ENCODE measurements at regions not wholly inside any gene's neighbourhood (a gene's known extent, or its start where the extent isn't known, plus 50 kb on each side); places are given as distances from the start of the nearest gene placed in this dataset.

- TF ChIP-seq, protein P1, sequence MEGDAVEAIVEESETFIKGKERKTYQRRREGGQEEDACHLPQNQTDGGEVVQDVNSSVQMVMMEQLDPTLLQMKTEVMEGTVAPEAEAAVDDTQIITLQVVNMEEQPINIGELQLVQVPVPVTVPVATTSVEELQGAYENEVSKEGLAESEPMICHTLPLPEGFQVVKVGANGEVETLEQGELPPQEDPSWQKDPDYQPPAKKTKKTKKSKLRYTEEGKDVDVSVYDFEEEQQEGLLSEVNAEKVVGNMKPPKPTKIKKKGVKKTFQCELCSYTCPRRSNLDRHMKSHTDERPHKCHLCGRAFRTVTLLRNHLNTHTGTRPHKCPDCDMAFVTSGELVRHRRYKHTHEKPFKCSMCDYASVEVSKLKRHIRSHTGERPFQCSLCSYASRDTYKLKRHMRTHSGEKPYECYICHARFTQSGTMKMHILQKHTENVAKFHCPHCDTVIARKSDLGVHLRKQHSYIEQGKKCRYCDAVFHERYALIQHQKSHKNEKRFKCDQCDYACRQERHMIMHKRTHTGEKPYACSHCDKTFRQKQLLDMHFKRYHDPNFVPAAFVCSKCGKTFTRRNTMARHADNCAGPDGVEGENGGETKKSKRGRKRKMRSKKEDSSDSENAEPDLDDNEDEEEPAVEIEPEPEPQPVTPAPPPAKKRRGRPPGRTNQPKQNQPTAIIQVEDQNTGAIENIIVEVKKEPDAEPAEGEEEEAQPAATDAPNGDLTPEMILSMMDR (IDR thresholded peaks at IDR 0.05) = no peak
- TF ChIP-seq POLR2A (IDR thresholded peaks at IDR 0.05) = no peak
Measured at GRCh38 chr14:71709076-71709475, 223.2 kb upstream of the RGS6 start.

Data from right lobe of liver (tissue), 4 donors.